GM12878 (cell line): ENCODE measurements at regions not wholly inside any gene's neighbourhood (a gene's known extent, or its start where the extent isn't known, plus 50 kb on each side); places are given as distances from the start of the nearest gene placed in this dataset.

Experiments used
- ATAC-seq: fragments of 200-7000 bp; cut with Tn5 transposase; 3 replicates; pipeline ENCODE4 v1.9.1; 2020; ENCODE audit warnings: mild to moderate bottlenecking, moderate library complexity
- BruUV-seq: library from RNA; stranded (reverse); fragments of 400-500 nt; replicated peaks from 2 replicates; lab custom pipeline; 2021; lab: Mats Ljungman, UMichigan
- CTCF ChIA-PET: fragments of 300-600 bp; sonication (Branson Sonifier 250); formaldehyde crosslinking; extraction: SDS; loops from one replicate; lab custom pipeline; 2021; ENCODE audit warnings: inconsistent platforms; lab: Yijun Ruan, JAX
- POLR2A ChIA-PET: fragments of 350-600 bp; formaldehyde crosslinking; extraction: SDS; loops from one replicate; lab custom pipeline; 2021; ENCODE audit warnings: inconsistent platforms; lab: Charles Lee
- RAD21 ChIA-PET: fragments of 300-600 bp; sonication (Branson Sonifier 250); formaldehyde crosslinking; loops from one replicate; lab custom pipeline; 2023; ENCODE audit warnings: antibody characterized with exemption; ENCODE audit not compliant: unreplicated experiment; lab: Charles Lee
- SMC1A ChIA-PET: fragments of 300-600 bp; sonication (Branson Sonifier 250); formaldehyde crosslinking; loops from one replicate; lab custom pipeline; 2023; ENCODE audit not compliant: unreplicated experiment, uncharacterized antibody; lab: Charles Lee
- DNase-seq: peaks from one replicate; pipeline ENCODE4 v3.0.0-alpha.2; 2011; ENCODE audit warnings: low read depth, low spot score
- FAIRE-seq: peaks from 3 replicates; lab custom pipeline; 2011; peaks lifted over from hg19 to GRCh38; lab: Jason Lieb, UNC
- H2AFZ ChIP-seq: 2 replicates; pipeline ENCODE4 v1.6.0; 2011; ENCODE audit warnings: low read depth, low read length, control low read depth; ENCODE audit not compliant: control insufficient read depth
- H3K27ac ChIP-seq: 2 replicates; pipeline ENCODE4 v1.5.1; 2011; ENCODE audit warnings: control low read depth; ENCODE audit not compliant: control insufficient read depth, insufficient read depth
- H3K27me3 ChIP-seq, 2 experiments: replicated peaks in 1 of 2; 2 replicates each; pipeline versions ENCODE4 v1.6.0 to v1.6.1; 2011; ENCODE audit warnings: low read length in 1 of 2; ENCODE audit not compliant: control insufficient read depth in 2 of 2, insufficient read depth in 2 of 2
- H3K36me3 ChIP-seq, 2 experiments: 2 replicates each; pipeline ENCODE4 v1.5.1; 2011; ENCODE audit warnings: low read length in 1 of 2; ENCODE audit not compliant: control insufficient read depth in 2 of 2, insufficient read depth in 2 of 2
- H3K4me1 ChIP-seq: 2 replicates; pipeline ENCODE4 v1.6.1; 2011; ENCODE audit warnings: mild to moderate bottlenecking, low read length, moderate library complexity, mixed read lengths; ENCODE audit not compliant: control insufficient read depth, insufficient read depth
- H3K4me2 ChIP-seq: 2 replicates; pipeline ENCODE4 v1.6.0; 2011; ENCODE audit warnings: control low read depth; ENCODE audit not compliant: control insufficient read depth, insufficient read depth
- H3K4me3 ChIP-seq: fragments of 200-600 bp; sonication (generic); 2 replicates; pipeline ENCODE4 v1.5.1; 2016
- H3K79me2 ChIP-seq: 2 replicates; pipeline ENCODE4 v1.6.0; 2011; ENCODE audit warnings: low read length; ENCODE audit not compliant: control insufficient read depth, insufficient read depth
- H3K9ac ChIP-seq: 2 replicates; pipeline ENCODE4 v1.8.0; 2011; ENCODE audit warnings: low read length, control low read depth, mixed read lengths; ENCODE audit not compliant: control insufficient read depth, insufficient read depth
- H3K9me3 ChIP-seq: replicated peaks from 3 replicates; pipeline ENCODE4 v1.5.1; 2011; ENCODE audit warnings: mild to moderate bottlenecking, low read length; ENCODE audit not compliant: control insufficient read depth, insufficient read depth
- H4K20me1 ChIP-seq: 2 replicates; pipeline ENCODE4 v1.6.0; 2011; ENCODE audit not compliant: control insufficient read depth, insufficient read depth
- BACH1 ChIP-seq: fragments of 450-650 bp; IDR thresholded peaks from 2 replicates; pipeline ENCODE4 v1.6.1; 2017; ENCODE audit warnings: mild to moderate bottlenecking, borderline replicate concordance
- BCLAF1 ChIP-seq: fragments of 450-650 bp; IDR thresholded peaks from 2 replicates; pipeline ENCODE4 v1.6.1; 2017; ENCODE audit warnings: antibody characterized with exemption, mild to moderate bottlenecking, moderate library complexity
- CHD4 ChIP-seq: fragments of 200-600 bp; sonication (generic); IDR thresholded peaks from 2 replicates; pipeline ENCODE4 v1.6.1; 2016; ENCODE audit warnings: mild to moderate bottlenecking
- EGR1 ChIP-seq, 2 experiments: IDR thresholded peaks; 1 replicate in 1 of 2; 2 replicates in 1 of 2; pipeline ENCODE4 v1.6.1; 2011 to 2012; ENCODE audit warnings: low read depth in 2 of 2, low read length in 2 of 2, borderline replicate concordance in 1 of 2, mild to moderate bottlenecking in 1 of 2, moderate library complexity in 1 of 2
- EP300 ChIP-seq, 2 experiments: fragments of 150-350 bp in 1 of 2; IDR thresholded peaks; 2 replicates each; pipeline ENCODE4 v1.6.1; 2011 to 2012; ENCODE audit warnings: low read depth in 2 of 2, low read length in 2 of 2, borderline replicate concordance in 1 of 2, improper control_type of control experiment in 1 of 2, inconsistent platforms in 1 of 2; ENCODE audit not compliant: control insufficient read depth in 1 of 2
- GABPA ChIP-seq: IDR thresholded peaks from 2 replicates; pipeline ENCODE4 v1.6.1; 2014; ENCODE audit warnings: antibody characterized with exemption, low read depth, mild to moderate bottlenecking, inconsistent platforms
- MEF2A ChIP-seq: IDR thresholded peaks from 2 replicates; pipeline ENCODE4 v1.6.1; 2011; ENCODE audit warnings: low read depth, mild to moderate bottlenecking, low read length, moderate library complexity; ENCODE audit not compliant: insufficient read depth
- MYC ChIP-seq: IDR thresholded peaks from 2 replicates; pipeline ENCODE4 v1.6.1; 2011; ENCODE audit warnings: mild to moderate bottlenecking, low read length, moderate library complexity, inconsistent platforms; ENCODE audit not compliant: insufficient read depth, insufficient replicate concordance, insufficient read length, severe bottlenecking
- NBN ChIP-seq: fragments of 450-650 bp; IDR thresholded peaks from 2 replicates; pipeline ENCODE4 v1.6.1; 2016
- NFYB ChIP-seq: IDR thresholded peaks from 2 replicates; pipeline ENCODE4 v1.6.1; 2011; ENCODE audit warnings: low read depth, mild to moderate bottlenecking, low read length, improper control_type of control experiment, moderate library complexity; ENCODE audit not compliant: insufficient read depth
- NR2C1 ChIP-seq: fragments of 450-650 bp; IDR thresholded peaks from 2 replicates; pipeline ENCODE4 v1.6.1; 2017; ENCODE audit warnings: antibody characterized with exemption, mild to moderate bottlenecking, moderate library complexity
- PML ChIP-seq: IDR thresholded peaks from 2 replicates; pipeline ENCODE4 v1.6.1; 2012; ENCODE audit warnings: low read length, inconsistent platforms
- POLR2AphosphoS2 ChIP-seq: IDR thresholded peaks from 2 replicates; pipeline ENCODE4 v1.6.1; 2011; ENCODE audit warnings: low read depth, mild to moderate bottlenecking, low read length, improper control_type of control experiment, moderate library complexity
- SIN3A ChIP-seq: IDR thresholded peaks from 2 replicates; pipeline ENCODE4 v1.6.1; 2012; ENCODE audit warnings: low read depth, low read length, improper control_type of control experiment
- SMC3 ChIP-seq: IDR thresholded peaks from 2 replicates; pipeline ENCODE4 v1.6.1; 2011; ENCODE audit warnings: low read length, improper control_type of control experiment, borderline replicate concordance
- USF2 ChIP-seq: IDR thresholded peaks from 2 replicates; pipeline ENCODE4 v1.6.1; 2011; ENCODE audit warnings: low read depth, low read length, improper control_type of control experiment, borderline replicate concordance
- ZNF217 ChIP-seq: fragments of 450-650 bp; IDR thresholded peaks from 2 replicates; pipeline ENCODE4 v1.6.1; 2017; ENCODE audit warnings: antibody characterized with exemption, mild to moderate bottlenecking
- ZNF622 ChIP-seq: fragments of 450-650 bp; IDR thresholded peaks from 2 replicates; pipeline ENCODE4 v1.6.1; 2017; ENCODE audit warnings: mild to moderate bottlenecking, inconsistent platforms
- WGBS: methylation state at CpG from one replicate; pipeline ENCODE4 v1.1.6; 2016; ENCODE audit warnings: low lambda C conversion rate; ENCODE audit not compliant: insufficient replicate concordance, insufficient coverage; ENCODE audit errors: missing lambda C conversion rate; 5-methylcytosine and 5-hydroxymethylcytosine counted together
- in situ Hi-C: fragments of 300-500 bp; cut with MboI; formaldehyde crosslinking; loops from 9 replicates; pipeline ENCODE4 v1.14.3; 2018; ENCODE audit warnings: mixed read lengths
- intact Hi-C: fragments of 100-400 bp; cut with micrococcal nuclease; formaldehyde crosslinking; loops from one replicate; pipeline ENCODE4 v1.14.2; 2022; ENCODE audit not compliant: unreplicated experiment
- TF ChIP-seq, protein P1 (sequence below): fragments of 450-650 bp; IDR thresholded peaks from 2 replicates; pipeline ENCODE4 v1.6.1; 2017; ENCODE audit warnings: mild to moderate bottlenecking, low read depth, inconsistent platforms; ENCODE audit not compliant: poor library complexity, severe bottlenecking

DNA sequence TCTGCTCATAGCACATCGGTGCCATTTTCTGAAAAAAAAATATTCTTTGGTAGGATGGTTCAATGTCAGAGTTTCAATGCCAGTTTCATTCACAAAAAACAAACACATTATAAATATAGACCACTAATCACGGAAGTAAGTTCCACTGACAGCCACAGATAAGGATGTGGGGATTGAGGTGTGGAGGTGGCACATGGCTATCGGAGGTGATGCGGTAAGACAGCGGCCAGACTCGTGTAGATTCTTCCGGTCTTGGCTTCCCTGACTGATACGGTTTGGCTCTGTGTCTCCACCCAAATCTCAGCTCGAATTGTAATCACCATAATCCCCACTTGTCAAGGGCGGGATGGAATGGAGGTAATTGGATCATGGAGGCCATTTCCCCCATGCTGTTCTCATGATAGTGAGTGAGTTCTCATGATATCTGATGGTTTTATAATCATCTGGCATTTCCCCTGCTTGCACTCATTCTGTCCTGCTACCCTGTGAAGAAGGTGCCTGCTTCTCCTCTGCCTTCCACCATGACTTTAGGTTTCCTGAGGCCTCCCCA, 693.4 kb downstream of the VRK1 start:
- Histone ChIP-seq H3K4me3 (no peak overlapping the region), H3K4me2 (no peak overlapping the region), H3K27me3 (no peaks in the 10 kb centered on the region), H3K9ac (no peak overlapping the region), H3K4me1 (no peaks in the 10 kb centered on the region), H3K9me3 (no peaks in the 10 kb centered on the region; the same call in 1 of the 3 replicates), H4K20me1 (no peaks in the 10 kb centered on the region), H3K36me3 (no peaks in the 10 kb centered on the region), H3K27ac (no peak overlapping the region), H3K79me2 (no peaks in the 10 kb centered on the region), H2AFZ (no peak overlapping the region)
- ChIA-PET SMC1A (interaction anchor here (1.0 to 1.7 kb wide), 2 partner anchors 12 to 154 kb away, joined by 3 to 10 read pairs; no protein-coding TSS in a partner anchor), POLR2A (no interaction called here), RAD21 (interaction anchor here (1.3 kb wide), 1 partner anchor 108 kb away, joined by 3 read pairs; no protein-coding TSS in a partner anchor), CTCF (no interaction called here)
- DNase-seq (no peak), ATAC-seq (no peak), FAIRE-seq (no peak)
- BruUV-seq: no TSS peak
- no peak for TF ChIP-seq CHD4
- TF ChIP-seq BACH1: no peak
- no peak for TF ChIP-seq ZNF622
- no peak for TF ChIP-seq NFYB
- TF ChIP-seq USF2: no peak
- no peak for TF ChIP-seq EP300 (IDR thresholded peaks at IDR 0.05; ENCODE audit: borderline replicate concordance in 1 of 2, control insufficient read depth in 1 of 2, low read depth in 2 of 2, low read length in 2 of 2)
- no peak for TF ChIP-seq NR2C1
- TF ChIP-seq SMC3: no peak
- no peak for TF ChIP-seq BCLAF1
- no peak for TF ChIP-seq PML
- TF ChIP-seq GABPA: no peak
- TF ChIP-seq, protein P1, sequence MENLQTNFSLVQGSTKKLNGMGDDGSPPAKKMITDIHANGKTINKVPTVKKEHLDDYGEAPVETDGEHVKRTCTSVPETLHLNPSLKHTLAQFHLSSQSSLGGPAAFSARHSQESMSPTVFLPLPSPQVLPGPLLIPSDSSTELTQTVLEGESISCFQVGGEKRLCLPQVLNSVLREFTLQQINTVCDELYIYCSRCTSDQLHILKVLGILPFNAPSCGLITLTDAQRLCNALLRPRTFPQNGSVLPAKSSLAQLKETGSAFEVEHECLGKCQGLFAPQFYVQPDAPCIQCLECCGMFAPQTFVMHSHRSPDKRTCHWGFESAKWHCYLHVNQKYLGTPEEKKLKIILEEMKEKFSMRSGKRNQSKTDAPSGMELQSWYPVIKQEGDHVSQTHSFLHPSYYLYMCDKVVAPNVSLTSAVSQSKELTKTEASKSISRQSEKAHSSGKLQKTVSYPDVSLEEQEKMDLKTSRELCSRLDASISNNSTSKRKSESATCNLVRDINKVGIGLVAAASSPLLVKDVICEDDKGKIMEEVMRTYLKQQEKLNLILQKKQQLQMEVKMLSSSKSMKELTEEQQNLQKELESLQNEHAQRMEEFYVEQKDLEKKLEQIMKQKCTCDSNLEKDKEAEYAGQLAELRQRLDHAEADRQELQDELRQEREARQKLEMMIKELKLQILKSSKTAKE: no peak
- no peak for TF ChIP-seq POLR2AphosphoS2
- no peak for TF ChIP-seq MEF2A
- no peak for TF ChIP-seq NBN
- no peak for TF ChIP-seq MYC
- no peak for TF ChIP-seq EGR1 (IDR thresholded peaks at IDR 0.05; ENCODE audit: borderline replicate concordance in 1 of 2, low read depth in 2 of 2, low read length in 2 of 2)
- TF ChIP-seq ZNF217: no peak
- TF ChIP-seq SIN3A: no peak
- 47% methylated on average over 10 of the region's 10 CpGs for WGBS
- intact Hi-C loops: no loop called here
- in situ Hi-C loops: no loop called here
